SH-SY5Y (cell line): ENCODE measurements at regions not wholly inside any gene's neighbourhood (a gene's known extent, or its start where the extent isn't known, plus 50 kb on each side); places are given as distances from the start of the nearest gene placed in this dataset.
A peak's percentile ranks its signal among the peaks of the same experiment; 100 is the strongest.

ENCODE experiments used
- GATA2 ChIP-seq: IDR thresholded peaks from 2 replicates; pipeline ENCODE4 v1.6.1; 2011; ENCODE audit warnings: mild to moderate bottlenecking, low read depth, low read length
- GATA3 ChIP-seq: IDR thresholded peaks from 2 replicates; pipeline ENCODE4 v1.6.1; 2011; ENCODE audit warnings: low read depth, mild to moderate bottlenecking, low read length, moderate library complexity

DNA sequence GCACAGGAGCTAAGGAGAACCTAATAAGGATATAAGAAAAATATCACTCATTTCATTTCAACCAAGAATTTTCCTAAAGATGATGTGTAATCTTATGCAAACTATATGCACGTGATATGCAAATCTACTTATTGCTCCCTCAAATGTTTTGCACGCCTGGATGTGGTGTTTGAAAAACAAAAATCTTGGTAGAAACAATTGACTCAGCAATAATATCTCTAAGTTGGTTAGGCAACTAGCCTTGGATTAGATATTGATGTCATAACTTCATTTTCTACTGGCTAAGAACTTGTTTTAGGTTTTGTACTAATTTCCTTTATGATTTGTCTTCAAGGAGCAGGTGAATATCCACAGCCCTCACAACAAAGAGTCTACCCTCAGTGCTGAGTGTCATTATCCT lies 164.6 kb downstream of the TM2D1 start:
- no peak for TF ChIP-seq GATA3
- TF ChIP-seq GATA2 = no peak

DNA sequence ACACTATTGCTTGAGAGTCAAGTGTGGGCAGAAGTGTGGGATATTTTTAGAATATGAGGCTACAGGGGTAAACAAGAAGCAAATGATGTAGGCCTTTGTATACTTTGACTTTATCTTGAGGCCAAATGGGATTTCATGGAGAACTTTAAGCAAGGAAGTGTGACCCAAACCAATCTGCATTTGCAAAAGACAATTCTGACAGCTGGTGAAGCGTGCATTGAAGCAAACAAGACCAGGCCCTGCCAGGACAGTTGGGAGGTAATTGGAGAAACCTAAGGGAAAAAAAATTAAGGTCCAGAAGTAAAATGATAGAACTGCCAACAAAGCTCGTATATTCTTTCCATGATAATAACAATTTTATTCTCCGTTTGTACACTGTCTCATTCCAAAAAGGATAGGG lies 168.3 kb downstream of the TM2D1 start:
- no peak for TF ChIP-seq GATA3
- TF ChIP-seq GATA2 = no peak

DNA sequence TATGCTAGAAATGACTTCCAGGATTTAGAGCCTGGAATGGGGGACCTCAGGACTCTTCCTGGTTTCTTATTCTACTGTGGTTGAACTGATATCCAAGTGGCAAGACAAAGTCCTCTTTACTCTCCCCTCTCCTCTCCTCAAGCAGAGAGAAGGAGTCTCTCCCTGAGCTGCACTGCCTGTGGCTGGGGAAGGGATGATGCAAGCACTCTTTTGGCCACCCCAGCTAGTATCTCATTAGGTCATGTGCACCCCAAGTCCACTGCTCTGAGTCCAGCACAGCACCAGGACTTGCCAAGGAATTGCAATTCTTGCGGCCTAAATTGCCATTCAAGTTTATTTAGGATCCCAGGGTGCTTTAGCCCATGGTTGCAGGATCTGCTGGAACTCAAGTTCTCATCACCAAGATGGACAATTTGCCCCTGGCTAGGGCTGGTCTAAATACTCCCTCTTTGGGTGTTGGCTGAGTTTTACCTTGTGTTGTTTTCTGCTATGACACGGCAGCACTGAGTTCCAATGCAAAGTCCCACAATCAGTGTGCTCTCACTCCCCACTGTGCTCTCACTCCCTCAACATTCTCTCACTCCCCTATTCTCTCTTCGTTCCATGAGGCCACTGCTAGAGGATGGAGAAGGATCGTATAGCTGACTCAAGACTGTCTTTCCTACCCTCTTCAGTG lies 172.2 kb downstream of the TM2D1 start:
- TF ChIP-seq GATA3 (no peak), GATA2 (no peak)

DNA sequence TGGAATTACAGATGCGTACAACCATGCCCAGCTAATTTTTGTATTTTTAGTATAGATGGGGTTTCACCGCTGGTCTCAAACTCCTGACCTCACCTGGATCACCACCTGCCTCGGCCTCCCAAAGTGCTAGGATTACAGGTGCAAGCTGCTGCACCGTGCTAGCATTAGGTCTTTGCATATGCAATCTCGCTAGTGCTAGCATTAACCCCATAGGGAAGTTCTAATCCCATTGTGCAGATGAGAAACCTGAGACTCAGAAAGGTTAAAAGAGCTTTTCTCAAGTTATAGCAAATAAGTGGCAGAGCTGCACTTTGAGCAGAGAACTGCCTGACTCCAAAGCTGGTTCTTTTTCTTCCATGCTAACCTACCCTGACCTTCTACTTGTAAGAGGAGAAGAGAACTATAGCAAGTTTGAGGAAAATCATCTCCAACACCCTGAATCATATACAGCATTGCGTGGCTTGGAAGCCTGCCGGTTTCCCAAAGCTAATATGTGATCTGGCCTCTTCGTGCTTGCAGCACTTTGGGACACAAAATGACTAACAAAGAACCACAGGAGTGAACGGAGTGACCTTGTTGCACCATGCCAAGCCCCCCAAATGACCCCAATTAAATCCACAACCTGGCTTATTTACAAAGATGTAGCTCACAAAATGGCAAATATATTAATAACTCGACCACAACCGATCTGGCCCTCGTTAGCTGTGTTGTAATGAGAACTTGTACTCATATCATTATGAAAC lies 185.1 kb downstream of the TM2D1 start:
- TF ChIP-seq GATA2 (no peak), GATA3 (no peak)

DNA sequence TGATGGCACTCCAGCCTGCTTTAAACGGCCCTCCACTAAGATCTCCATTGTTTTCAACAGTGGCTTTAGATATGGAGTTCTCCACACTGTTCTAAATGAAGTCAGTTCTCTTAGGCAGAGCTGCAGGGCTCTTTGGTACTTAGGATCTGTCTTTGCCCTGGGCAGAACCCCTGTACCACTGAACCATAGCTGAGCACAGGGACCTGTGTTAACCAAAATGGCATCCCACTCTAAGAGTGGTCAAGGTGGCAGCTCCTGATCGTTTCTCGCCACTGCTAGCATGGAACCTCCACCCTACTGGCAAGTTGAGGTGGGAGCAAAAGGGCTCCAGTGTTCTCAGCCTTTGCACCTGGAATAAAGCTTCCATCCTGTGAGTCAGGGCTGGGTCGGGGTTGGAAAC lies 186.7 kb downstream of the TM2D1 start:
- no peak for TF ChIP-seq GATA3
- no peak for TF ChIP-seq GATA2

DNA sequence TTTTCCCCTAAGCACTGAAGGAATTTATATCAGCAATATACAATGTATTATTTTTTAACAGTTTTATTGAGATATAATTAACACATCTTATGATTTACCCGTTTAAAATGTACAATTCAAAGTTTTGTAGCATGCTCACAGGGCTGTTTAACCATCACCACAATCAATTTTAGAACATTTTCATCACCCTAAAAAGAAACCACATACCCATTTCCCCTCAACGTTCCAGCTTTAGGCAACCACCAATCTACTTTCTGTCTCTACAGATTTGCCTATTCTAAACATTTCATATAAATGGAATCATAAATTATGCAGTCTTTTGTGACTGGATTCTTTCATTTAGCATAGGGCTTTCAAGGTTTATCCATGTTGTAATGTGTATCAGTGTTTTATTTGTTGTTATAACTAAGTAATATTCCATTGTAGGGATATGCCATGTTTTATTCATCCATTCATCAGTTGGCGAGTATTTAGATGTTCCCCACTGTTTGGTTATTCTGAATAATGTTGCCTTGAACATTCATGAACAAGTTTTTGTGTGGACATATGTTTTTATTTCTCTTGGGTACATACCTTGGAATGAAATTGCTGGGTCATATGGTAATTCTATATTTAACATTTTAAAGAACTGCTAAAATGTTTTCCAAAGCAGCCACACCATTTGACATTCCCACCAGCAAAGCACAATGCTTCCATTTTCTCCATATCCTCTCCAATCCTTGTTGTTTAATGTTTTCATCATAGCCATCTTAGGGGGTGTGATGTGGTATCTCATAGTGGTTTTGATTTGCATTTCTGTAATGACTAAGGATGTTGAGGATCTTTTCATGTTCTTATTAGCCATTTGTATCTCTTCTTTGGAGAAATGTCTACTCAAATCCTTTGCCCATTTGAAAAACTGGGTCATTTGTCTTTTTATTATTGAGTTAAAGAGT lies 188.5 kb downstream of the TM2D1 start:
- TF ChIP-seq GATA2 (no peak), GATA3 (no peak)

DNA sequence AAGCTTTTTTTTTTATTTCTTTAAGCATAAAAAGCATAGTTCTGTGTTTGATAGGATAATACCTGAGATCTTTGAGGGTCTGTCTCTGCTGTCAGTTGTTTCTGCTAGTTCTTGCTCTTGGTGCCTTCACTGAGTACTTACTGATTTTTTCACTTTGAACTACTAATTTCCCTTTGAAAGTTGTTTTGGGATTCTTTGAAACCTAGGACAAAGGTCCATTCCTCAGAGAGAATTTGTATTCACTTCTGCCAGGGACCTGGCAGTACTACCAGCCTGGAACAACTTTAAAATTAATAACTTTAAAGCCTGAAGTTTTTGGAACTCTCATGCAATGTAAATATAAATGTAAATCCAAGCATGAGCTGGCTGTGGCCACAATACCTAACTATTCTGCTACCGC lies 190.1 kb downstream of the TM2D1 start:
- TF ChIP-seq GATA3 (no peak), GATA2 (no peak)

DNA sequence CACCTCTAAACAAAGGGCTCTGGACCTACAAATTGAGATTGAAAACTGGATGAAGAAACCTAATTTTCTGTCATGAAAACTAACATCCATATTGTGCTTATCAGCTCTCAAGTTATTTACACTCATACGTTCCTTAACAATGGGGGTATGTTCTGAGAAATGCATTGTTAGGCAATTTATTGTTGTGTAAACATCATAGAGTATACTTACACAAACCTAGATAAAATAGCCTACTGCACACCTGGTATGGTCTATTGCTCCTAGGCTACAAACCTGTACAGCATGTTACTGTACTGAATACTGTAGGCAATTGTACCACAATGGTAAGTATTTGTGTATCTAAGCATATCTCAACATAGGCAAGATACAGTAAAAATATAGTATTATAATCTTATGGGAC lies 191.4 kb downstream of the TM2D1 start:
- TF ChIP-seq GATA2 = no peak
- no peak for TF ChIP-seq GATA3

DNA sequence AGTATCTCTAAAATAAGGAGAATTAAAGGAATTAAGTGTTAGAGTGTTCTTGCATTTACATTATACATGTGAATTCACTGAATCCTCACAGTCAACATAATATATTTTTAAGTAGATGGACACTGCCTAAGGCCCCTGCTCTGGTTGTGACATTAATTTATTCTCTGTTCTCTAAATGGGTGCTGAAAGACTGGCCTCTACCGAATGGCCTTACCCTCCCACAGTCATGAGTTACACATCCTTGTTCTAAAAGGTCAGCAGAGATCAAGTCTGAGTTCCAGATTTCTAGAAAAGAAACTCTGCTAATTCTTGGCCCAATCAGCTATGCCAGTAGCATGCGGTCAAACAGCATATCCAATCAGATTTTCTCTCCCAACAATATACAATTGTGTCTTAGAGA lies 193.2 kb downstream of the TM2D1 start:
- TF ChIP-seq GATA2 (no peak), GATA3 (no peak)

DNA sequence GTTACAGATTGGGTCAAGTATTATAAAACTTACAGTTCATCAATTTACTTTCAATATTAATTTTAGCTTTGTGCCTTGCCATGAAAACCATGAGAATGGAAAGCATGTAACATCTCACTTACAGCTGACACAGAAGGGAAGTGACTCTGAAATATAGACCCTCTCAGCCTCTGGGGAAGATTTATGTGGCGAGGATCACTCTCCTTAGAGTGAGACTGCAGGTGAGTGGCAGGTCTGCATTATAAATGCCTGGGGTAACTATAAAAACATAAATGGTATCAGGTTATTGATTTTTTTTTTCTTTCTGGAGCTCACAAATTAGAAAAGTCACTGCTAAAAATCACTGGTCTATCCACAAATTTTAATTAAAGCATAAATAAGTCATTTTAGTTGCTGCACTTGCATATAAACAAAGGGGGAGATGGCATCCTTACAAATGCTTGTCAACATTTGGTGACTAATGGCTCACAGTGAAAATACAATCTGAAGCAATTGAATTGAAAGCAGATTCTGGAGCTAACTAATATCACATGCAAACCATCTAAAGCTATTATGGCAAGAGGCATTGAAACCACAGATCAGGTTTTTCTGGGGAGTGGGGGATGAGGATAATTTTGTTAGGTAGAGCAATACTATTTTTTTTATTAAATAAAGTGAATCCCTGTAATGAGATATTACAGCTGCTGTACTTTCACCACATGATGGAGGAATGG lies 200.9 kb downstream of the TM2D1 start:
- TF ChIP-seq GATA2 (no peak), GATA3 (peak; percentile 41)

DNA sequence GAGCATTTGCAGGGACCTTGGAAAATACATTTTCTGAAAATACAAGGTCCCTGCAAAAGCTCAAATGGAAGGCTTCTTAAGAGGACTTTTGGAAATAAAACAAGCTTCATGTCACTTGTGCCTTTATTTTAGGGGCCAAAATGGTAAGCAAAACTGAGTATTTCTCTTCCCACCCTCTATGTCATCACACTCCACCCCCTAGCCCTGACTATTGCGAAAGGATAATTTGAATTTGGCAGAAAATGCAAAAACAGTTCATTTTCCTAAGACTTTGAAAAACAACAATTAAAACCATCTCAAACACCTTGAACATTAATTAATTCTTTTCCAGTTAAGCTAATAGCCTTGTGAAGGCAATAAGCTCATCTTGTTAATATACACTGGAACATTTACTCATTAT lies 201.7 kb downstream of the TM2D1 start:
- TF ChIP-seq GATA3 (no peak), GATA2 (no peak)

DNA sequence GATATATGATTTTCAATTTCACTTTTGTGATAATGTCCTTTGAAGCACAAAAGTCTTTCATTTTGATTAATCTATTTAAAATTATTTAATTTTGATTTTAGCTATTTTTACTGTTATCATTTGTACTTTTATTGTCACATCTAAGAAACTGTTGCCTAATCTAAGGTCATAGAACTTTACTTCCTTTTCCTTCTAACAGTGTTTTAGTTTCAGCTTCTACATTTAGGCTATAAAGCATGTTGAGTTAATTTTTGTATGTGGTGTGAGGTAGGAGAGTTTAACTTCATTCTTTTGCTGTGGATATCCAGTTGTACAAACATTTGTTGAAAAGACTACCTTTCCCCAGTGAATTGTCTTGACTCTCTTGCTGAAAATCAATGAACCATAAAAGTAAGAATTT lies 204.5 kb downstream of the TM2D1 start:
- TF ChIP-seq GATA3 = no peak
- TF ChIP-seq GATA2 = no peak

DNA sequence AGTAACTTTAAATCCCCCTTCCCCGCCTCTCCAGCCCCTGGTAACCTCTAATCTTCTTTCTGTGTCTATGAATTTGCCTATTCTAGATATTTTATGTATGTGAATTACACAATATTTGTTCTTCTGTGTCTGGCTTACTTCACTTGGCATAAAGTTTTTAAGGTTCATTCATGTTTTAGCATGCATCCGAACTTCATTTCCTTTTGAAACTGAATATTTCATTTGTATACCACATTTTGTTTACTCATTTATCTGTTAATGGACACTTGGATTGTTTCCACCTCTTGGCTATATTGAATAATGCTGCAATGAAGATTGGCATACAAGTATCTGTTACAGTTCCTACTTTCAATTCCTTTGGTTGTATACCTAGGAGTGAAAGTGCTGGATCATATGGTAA lies 205.3 kb downstream of the TM2D1 start:
- no peak for TF ChIP-seq GATA3
- no peak for TF ChIP-seq GATA2

DNA sequence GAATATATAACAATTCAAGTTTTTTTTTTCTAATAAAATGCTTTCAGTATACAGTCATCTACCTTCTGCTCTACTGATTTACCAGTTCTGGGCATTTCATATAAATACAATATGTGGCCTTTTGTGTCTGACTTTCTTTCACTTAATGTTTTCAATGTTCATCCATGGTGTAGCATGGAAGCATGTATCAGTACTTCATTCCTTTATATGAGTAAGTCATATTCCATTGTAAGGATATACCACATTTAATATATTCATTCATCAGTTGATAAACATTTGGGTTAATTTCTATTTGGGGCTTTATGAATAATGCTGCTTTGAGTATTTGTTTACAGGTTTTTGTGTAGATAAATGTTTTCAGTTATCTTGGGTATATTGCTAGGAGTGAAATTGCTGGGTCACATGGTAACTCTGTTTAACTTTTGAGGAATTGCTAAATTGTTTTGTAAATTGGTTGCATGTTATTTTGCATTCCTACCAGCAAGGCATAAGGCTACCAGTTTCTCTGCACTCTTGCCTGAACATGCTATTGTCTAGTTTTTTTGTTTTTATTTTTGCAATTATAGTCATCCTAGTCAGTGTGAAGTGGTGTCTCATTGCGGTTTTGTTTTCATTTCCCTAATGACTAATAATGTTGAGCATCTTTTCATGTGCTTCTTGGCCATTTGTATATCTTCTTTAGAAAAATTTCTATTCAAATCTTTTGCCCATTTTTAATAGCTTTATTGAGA lies 206.1 kb downstream of the TM2D1 start:
- TF ChIP-seq GATA3 (no peak), GATA2 (no peak)

DNA sequence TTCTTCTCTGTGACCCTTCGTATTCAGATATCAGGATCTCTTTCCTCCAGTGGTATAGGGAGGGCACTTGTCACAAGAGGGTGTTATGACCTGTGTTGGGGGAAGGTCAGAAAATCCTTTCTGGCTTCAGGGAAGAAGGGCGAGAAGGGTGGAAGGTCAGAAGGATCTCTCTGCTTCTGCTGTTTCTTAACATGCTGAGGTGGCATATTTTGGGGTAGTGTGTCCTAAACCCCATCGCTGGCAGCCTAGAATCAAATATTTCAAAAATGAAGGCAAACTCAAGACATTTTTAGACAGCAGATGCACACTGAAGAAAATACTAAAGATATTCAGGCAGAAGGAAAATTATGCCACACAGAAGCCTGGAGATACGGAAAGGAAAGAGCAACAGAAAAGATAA lies 207.6 kb downstream of the TM2D1 start:
- TF ChIP-seq GATA3 = no peak
- TF ChIP-seq GATA2 = no peak
